Activated naive CD4-positive, alpha-beta T cell treated with anti-CD3 and anti-CD28 coated beads, Interleukin-2, amount 50 U/mL, for 72 hours (primary cell): ENCODE measurements at regions not wholly inside any gene's neighbourhood (a gene's known extent, or its start where the extent isn't known, plus 50 kb on each side); places are given as distances from the start of the nearest gene placed in this dataset.

ENCODE experiments used
- ATAC-seq, 2 donors: fragments of 150-1000 bp; cut with Tn5 transposase; 2 replicates each; pipeline ENCODE4 v1.10.0; 2021; ENCODE audit warnings: mild to moderate bottlenecking in 2 of 2, moderate library complexity in 2 of 2
- DNase-seq, 2 donors: peaks; one replicate each; pipeline ENCODE4 v3.0.0; 2021 to 2022; ENCODE audit warnings: low spot score in 2 of 2
- H3K27ac Mint-ChIP-seq, 2 donors: one replicate each; pipeline ENCODE4 v1.8.0; 2022; ENCODE audit warnings: mild to moderate bottlenecking in 2 of 2, mixed read lengths in 2 of 2
- H3K36me3 Mint-ChIP-seq, 2 donors: one replicate each; pipeline ENCODE4 v1.8.0; 2022; ENCODE audit warnings: mixed read lengths in 2 of 2
- H3K9me3 Mint-ChIP-seq, 2 donors: one replicate each; pipeline ENCODE4 v1.8.0; 2022; ENCODE audit warnings: mixed read lengths in 2 of 2

- H3K9me3 Mint-ChIP-seq, result no peaks in the 10 kb centered on the region
- DNase-seq, result no peak
- no peaks in the 10 kb centered on the region for H3K36me3 Mint-ChIP-seq
- no peak overlapping the region for H3K27ac Mint-ChIP-seq
- no peak for ATAC-seq
These were observed 665.6 kb upstream of the CCDC54 start for GRCh38 chr3:106711650-106712049.

DNA sequence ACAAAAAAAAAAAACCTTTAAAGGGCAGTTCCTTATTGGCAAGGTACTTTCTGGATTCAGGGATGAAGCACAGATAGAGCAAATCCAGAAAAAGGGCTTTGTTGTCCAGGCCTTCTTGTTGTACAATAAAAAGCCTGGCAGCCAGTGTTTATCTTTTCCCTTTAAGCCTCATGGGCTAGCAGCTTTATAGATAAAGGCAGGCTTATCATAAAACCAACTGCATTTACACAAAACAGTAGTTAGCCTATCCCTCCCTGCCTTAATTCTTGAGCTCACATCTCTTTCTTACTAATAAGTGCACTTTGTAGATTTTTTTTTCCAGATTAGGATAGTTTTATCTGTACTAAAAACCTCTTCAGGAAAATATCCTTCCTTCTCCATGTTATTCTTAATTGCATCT lies 662.8 kb upstream of the CCDC54 start:
- H3K36me3 Mint-ChIP-seq, result no peaks in the 10 kb centered on the region
- DNase-seq, result no peak
- no peaks in the 10 kb centered on the region for H3K9me3 Mint-ChIP-seq
- H3K27ac Mint-ChIP-seq, result no peak overlapping the region
- no peak for ATAC-seq

DNA sequence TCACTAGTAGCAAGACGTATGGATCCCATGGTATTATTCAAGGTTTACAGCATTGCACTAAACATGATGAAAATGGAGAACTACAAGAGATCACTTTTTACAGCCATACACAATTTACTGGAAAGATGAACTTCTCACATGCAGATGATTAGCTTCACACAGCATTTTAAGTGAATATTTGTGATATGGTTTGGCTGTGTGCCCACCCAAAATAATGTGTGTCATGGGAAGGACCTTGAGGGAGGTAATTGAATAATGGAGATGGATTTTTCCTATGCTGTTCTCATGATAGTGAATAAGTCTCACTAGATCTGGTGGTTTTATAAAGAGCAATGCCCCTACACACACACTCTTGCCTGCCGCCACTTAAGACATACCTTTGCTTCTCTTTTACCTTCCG lies 662.0 kb upstream of the CCDC54 start:
- DNase-seq (no peak), ATAC-seq (no peak)
- Mint-ChIP-seq H3K9me3 (no peaks in the 10 kb centered on the region), H3K36me3 (no peaks in the 10 kb centered on the region), H3K27ac (no peak overlapping the region)

DNA sequence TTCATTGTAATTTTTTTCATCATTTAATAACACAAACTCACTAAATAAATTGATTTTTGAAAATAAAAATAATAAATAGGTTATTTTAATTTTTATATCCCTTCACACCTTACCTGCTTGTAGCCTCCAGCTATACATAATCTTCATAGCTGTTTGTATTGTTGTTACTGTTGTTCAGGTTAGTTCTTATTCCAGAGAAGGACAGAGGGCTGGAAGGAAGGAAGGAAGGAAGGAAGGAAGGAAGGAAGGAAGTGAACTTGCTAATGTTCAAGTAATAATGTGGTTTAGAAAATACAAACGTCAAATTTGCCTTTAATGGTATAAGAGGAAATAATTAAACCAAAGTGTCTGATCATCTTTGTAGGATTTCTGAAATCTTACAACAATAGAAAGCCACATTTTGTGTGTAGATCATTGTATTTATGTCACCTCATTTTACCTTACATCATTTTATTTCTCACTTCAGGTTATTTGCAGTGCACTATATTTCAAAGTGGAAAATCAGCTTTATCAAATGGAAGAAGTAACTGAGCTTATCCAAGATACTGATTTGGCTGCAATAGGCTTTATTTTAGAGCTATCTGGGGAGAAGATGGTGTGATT lies 660.0 kb upstream of the CCDC54 start:
- no peak for DNase-seq
- H3K27ac Mint-ChIP-seq, result no peak overlapping the region
- no peaks in the 10 kb centered on the region for H3K36me3 Mint-ChIP-seq
- no peak for ATAC-seq
- no peaks in the 10 kb centered on the region for H3K9me3 Mint-ChIP-seq

DNA sequence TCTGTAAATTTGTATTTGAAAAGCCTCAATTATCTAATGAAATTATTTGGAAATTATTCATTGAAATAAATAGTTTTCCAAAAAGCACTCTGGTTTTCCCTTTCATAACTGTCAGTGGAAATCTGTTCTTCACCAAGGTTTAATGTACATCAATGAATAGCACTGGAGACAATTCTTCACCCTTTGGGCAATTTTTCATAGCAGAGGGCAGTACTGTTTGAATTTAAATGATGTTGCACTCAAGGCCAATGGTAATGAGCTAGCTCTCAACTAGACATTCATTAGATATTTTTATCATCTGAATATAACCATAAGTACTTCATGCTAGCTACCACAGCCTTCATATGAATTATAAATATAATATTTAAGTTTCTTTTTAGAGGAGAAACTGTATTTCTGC lies 658.2 kb upstream of the CCDC54 start:
- H3K36me3 Mint-ChIP-seq, result no peaks in the 10 kb centered on the region
- H3K9me3 Mint-ChIP-seq, result no peaks in the 10 kb centered on the region
- no peak overlapping the region for H3K27ac Mint-ChIP-seq
- DNase-seq (no peak), ATAC-seq (no peak)

DNA sequence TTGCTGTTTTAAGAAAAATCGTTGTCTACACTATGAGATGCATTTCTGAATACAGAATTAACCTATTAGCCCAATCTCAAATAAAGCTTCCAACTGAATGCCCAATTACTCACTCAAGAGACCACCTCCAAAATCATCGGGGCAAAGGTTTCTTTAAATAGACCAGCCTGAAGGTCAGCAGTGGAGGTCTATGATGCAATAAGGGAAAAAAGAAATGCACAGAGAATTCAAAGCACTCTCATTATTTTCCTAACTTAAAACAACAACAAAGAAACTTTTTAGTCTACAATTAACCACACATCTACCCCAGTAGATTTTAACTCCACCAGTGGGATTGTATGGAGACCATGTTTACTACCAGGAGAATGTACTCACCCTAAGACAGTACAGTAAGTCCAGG lies 657.7 kb upstream of the CCDC54 start:
- ATAC-seq (no peak), DNase-seq (no peak)
- no peaks in the 10 kb centered on the region for H3K9me3 Mint-ChIP-seq
- no peaks in the 10 kb centered on the region for H3K36me3 Mint-ChIP-seq
- H3K27ac Mint-ChIP-seq, result no peak overlapping the region

GRCh38 chr3:106720510-106720909 lies 656.7 kb upstream of the CCDC54 start:
- no peak for ATAC-seq
- Mint-ChIP-seq H3K9me3 (no peaks in the 10 kb centered on the region), H3K36me3 (no peaks in the 10 kb centered on the region), H3K27ac (no peak overlapping the region)
- DNase-seq, result no peak

DNA sequence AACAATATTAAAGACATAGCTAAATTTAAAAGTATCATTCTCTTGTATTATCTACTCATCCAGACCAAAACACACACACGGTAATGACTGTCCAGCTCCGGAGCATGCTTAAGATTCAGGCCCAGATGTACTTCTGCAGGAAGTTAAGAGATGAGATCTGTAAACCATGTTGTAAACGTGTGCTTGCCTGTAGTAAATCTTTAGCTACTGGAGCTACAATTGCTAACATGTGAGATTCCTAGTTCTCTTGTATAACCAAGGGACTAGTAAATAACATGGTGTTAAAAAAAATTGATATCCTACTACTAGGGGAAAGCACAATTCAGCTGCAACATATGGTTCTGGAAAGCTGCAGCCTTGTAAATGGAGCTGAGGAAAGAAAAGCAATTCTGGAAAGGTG lies 651.7 kb upstream of the CCDC54 start:
- Mint-ChIP-seq H3K36me3 (no peaks in the 10 kb centered on the region), H3K9me3 (no peaks in the 10 kb centered on the region), H3K27ac (no peak overlapping the region)
- DNase-seq (no peak), ATAC-seq (no peak)

DNA sequence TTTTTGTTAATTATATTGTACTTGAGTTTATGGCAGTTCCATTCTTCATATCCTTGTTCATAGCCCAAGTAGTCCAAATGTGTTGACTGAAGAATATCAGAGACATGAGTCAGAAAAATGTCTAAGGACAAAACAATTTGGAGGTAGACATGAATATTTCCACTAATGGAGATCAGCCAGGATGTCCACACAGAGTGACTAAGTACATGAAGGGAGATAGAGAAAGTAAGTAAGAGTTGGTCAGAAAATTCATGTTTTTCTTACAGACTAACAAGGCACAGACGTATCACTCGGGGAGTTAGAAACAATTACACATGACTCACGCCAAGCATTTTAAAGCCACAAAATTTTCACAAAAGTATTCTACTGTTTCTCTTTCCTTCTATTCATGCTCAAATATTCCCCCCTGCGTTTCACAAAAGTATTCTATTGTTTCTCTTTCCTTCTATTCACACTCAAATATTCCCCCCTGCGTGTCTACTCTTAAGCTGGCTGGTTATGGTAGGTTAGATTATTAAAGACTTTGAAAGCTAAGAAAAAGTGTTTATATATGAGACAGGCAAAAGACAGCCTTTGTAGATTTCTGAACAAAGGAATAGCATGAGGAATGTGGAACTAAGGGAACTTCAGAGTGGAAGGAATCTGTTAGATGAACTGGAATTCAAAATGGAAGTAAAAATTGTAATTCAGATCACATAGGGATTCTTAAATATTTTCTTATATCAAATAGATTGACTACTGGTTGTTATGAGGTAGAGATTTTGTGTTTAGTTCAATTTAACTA lies 648.7 kb upstream of the CCDC54 start:
- no peaks in the 10 kb centered on the region for H3K9me3 Mint-ChIP-seq
- DNase-seq (no peak), ATAC-seq (no peak)
- no peaks in the 10 kb centered on the region for H3K36me3 Mint-ChIP-seq
- H3K27ac Mint-ChIP-seq, result no peak overlapping the region

DNA sequence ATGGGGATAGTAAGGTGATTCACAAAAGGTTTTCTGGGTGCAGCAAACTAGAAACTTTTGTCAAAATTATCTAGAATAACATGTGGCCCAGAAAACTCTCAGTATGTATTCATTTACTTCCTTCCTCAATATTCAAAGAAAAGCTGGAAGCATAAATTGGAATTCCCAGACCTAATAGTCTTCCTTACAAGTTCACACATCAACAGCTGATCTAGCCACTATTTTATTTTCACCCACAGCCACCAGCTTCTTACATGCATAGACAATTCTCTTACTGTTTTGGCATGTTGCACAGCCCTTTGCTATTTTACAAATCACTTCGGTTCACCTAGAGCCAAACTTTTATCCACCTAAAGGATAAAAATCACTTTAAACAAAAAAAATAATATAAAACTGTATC lies 647.8 kb upstream of the CCDC54 start:
- DNase-seq, result no peak
- Mint-ChIP-seq H3K36me3 (no peaks in the 10 kb centered on the region), H3K27ac (no peak overlapping the region), H3K9me3 (no peaks in the 10 kb centered on the region)
- no peak for ATAC-seq

- DNase-seq, result no peak
- Mint-ChIP-seq H3K27ac (no peak overlapping the region), H3K9me3 (no peaks in the 10 kb centered on the region), H3K36me3 (no peaks in the 10 kb centered on the region)
- ATAC-seq, result no peak
These were observed 646.0 kb upstream of the CCDC54 start for GRCh38 chr3:106731230-106731629.

GRCh38 chr3:106734712-106735111 lies 642.5 kb upstream of the CCDC54 start:
- no peak for ATAC-seq
- Mint-ChIP-seq H3K36me3 (no peaks in the 10 kb centered on the region), H3K9me3 (no peaks in the 10 kb centered on the region), H3K27ac (no peak overlapping the region)
- DNase-seq, result no peak

- no peak for ATAC-seq
- Mint-ChIP-seq H3K36me3 (no peaks in the 10 kb centered on the region), H3K27ac (no peak overlapping the region), H3K9me3 (no peaks in the 10 kb centered on the region)
- DNase-seq, result no peak
These were observed 640.0 kb upstream of the CCDC54 start for GRCh38 chr3:106737265-106737664.

DNA sequence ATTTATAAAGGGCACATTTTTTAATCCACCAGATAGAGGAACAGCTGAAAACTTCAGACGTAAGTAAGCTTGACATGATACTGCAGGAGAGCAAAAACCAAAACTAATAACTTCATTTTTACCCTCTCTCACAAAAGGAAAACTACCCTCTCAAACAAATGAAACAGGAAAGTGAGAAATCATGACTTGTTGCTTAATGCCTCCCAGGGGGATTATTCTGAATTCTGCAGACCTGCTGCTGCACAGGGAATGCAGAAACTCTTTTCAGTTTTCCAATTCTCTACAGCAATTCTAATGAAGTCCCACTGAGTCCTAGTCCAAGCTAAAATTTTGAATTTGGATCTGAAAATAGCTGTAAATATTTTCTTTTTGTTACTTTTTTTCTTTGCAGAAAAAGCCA lies 637.1 kb upstream of the CCDC54 start:
- ATAC-seq, result no peak
- Mint-ChIP-seq H3K9me3 (no peaks in the 10 kb centered on the region), H3K36me3 (no peaks in the 10 kb centered on the region), H3K27ac (no peak overlapping the region)
- DNase-seq, result no peak

DNA sequence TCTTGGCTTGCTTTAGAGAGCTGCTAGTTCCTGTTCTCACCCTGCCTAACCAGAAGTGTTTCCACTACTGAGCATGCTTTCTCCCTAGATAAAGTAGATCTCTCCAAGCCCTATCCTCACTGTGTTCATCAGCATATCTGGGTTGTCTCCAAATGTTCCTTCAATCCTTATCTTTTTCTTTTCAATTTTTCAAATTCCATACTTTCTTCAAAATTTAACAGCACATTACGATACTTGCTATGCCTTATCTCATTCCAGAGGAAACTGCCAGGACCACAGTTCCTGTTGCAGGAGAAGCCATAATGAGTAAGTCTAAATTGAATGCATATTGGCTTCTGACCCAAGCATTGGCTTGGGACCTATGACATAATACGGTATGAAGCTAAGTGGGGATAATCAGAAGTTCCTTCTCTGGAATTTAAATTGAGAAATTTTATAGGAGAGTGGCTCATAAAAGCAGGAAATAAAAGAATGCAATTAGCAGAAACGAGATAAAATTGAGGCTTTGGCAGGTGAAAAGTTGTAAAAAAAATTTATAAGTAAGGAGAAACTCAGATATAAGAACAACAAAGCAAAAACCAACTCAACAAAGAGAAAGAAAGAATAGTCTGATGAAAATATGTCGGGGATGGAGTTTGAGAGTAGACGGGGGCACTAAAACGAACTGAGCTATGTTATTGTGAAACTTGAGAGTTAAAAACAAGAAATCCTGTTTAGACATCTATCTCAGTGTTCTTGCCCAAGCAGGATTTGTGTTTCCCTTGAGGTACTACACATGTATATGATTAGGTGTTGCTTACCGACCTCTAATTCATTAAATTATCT lies 631.7 kb upstream of the CCDC54 start:
- no peak for ATAC-seq
- no peak for DNase-seq
- Mint-ChIP-seq H3K9me3 (no peaks in the 10 kb centered on the region), H3K27ac (no peak overlapping the region), H3K36me3 (no peaks in the 10 kb centered on the region)

GRCh38 chr3:106746286-106746685 lies 631.0 kb upstream of the CCDC54 start:
- no peaks in the 10 kb centered on the region for H3K36me3 Mint-ChIP-seq
- H3K27ac Mint-ChIP-seq, result no peak overlapping the region
- H3K9me3 Mint-ChIP-seq, result no peaks in the 10 kb centered on the region
- ATAC-seq (no peak), DNase-seq (no peak)

DNA sequence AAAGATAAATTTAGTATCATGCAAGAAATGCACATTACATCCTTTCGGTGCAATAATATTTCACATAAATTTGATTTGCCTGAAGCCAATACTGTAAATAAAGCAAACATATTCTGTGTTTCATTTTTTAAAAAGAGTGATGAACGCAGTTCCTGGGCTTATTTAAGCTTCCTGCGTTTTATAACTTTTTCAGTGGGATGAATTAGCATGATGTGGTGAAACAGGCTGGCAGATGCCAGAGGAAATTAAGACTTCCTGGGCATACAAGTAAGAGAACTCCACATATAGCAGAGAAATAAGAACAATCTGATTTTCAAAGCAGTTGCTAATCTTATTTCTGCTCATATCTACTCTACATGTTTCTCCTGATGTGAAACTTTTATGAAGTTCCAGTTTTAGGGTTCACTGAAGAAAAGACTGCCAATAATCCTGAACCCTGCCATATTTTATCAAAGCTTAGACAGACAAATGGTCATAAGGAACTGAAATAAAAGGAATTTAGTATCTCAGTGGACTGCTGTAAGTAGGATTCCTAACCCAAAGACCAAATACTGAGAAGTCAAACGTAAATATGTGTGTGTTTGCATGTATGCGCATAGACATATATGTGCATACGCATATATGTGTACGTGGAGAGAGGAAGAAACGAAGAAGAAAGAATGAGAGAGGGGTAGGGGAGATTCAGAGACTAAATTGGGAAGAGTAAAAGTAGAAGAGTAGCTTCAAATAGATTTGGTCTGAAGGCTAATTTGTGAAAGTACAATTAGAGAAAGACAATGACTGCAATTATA lies 628.6 kb upstream of the CCDC54 start:
- Mint-ChIP-seq H3K9me3 (peaks cover 1 to 6% of the 10 kb centered on the region in 2 donors), H3K27ac (no peak overlapping the region), H3K36me3 (no peaks in the 10 kb centered on the region)
- no peak for ATAC-seq
- DNase-seq, result no peak
